T1000 (cell line): ENCODE measurements at regions not wholly inside any gene's neighbourhood (a gene's known extent, or its start where the extent isn't known, plus 50 kb on each side); places are given as distances from the start of the nearest gene placed in this dataset.

Experiments
- DNase-seq: peaks from one replicate; lab custom pipeline; 2025; ENCODE audit warnings: mixed read lengths; lab: John Stamatoyannopoulos, UW

DNA sequence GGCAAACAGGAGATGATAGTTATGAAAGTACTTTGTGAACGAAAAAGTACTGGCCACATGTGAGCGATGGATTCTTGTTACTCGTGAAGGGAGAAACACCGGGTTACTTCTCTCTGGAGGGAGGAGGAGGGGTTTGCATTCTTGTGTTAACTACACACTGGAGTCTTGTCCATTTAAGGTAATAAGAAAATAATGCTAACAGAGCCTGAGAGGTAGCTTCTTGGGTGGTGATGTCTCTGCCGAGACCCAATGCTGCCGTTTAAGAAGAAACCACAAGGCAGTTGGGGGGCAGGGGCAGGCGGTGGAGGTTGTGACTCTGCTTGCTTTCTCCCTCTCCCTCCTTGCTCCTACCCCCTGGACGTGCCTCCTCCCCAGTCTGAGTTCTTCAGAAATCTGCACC is 100.9 kb upstream of the ROPN1 start:
- no peak for DNase-seq

DNA sequence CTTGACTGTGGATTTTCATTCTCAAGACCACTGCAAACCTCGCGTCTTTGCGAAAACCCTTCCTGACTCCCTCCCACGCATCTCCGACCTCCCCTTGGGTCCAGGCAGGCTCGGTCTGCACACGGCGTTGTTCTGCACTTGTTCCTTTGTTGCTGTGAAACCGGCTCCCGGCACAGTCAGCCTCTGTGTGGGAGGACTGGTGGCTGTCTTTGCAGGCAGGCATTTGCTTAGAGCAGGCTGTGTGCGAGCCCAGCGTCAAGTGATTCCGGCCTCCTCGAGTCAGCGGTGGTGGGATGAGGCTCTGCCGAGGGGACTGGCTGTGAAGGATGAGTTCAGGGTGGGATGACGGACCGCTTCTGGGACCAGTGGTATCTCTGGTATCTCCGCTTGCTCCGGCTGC is 102.6 kb upstream of the ROPN1 start:
- no peak for DNase-seq

DNA sequence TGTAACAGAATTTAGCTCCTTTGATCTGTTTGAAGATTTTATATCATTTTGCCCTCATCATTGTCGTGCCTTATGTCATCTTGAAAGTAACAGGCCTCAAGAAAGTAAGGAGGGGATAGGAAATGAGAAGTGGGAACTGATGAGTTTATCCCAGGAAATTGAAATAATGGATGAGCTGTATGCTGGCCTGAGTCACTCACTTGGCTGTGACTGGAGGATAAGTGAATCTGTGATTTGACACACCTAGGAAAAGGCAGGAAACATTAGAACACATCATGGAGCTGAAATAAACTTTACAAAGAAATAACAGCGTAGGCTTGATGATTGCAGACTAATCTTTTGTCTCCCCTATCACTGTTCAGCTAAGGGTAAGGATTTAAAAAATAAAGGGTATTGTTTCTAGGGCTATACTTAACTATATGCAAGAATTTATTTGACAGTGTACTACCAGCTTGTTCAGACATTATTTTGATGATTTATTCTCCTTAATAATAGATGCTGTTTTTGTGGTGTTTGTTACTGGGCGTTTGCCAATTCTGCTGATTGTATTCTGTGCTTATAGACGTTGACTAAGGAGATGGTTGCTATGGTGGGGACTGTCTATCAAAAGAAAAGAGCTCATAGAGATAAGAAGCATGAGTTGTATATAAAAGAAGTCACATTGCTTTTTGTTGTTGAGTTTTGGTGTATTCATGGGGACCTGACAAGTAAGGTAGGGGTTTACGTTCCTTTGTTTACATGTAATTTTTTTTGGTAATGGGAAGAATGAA is 105.6 kb upstream of the ROPN1 start:
- no peak for DNase-seq

DNA sequence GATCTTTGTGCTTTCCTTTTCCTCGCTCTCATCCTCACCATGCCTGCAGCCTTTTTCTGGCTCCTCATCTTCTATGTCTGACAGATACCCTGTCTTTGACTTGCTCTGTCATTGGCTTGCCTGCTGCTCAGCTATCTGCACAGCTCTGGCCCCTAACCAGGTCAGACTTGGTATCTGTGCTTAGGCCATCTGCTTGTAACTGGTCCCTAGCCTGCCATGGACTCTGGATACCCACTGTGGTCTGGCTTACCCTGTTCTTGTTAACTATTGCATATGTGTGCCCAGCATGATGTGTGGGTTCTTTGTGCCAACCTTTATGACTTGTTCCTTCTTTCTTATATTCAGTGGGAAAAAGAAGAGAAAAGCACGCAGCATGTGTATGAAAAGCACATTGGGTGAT is 109.7 kb upstream of the ROPN1 start:
- DNase-seq = no peak

DNA sequence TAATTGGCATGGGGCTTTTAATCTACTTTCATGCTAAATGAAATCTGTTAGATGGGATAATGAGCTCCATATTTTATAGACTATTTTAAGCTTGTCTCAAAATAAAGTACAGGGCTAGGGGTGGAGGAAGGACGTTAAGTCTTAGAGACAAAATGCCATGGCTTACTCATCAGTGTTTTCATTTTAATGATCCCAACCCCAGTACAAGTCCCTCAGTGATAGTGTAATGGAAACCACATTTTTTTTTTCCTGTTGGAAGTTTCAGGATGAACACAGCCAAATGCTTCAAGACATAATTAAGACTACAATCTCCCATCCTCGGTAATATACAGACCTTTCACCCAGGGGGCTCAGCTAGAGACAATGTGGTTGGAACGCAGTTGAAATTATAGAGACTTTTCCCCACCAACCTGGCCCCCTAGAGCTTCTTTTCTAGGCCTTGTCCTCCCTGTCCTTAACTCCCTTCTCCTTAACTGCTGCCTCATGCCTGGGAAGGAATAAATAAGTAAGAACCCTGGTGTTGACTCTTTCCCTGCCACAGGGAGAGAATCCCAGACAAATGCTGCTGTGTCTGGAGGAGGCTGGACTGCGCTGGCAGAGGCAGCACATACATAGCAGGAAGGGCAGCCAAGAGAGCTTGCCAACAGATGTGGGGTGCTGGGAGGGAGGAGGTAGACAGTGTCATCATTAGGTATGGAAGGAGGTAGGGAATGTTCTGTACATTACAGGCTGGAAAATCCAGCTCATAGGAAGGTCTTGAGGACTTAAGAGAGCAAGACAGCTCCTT is 115.4 kb upstream of the ROPN1 start:
- no peak for DNase-seq

DNA sequence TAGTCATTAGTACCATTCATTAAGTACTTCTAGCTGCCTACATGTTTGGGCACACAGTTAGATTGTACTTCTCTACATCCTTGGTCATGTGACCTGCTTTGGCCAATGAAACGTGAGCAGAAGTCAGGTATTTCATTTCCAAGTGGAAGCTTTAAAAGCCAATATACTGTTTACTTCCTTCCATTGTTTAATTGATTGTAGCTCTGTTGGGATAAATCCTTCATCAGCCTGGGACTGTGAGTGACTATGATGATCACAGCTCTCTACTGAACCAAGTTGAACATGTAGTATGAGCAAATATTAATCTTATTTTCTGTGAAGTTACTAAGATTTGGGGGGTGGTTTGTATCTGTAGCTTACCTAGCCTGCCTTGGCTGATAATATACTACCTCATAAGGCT is 116.5 kb upstream of the ROPN1 start:
- DNase-seq = no peak

DNA sequence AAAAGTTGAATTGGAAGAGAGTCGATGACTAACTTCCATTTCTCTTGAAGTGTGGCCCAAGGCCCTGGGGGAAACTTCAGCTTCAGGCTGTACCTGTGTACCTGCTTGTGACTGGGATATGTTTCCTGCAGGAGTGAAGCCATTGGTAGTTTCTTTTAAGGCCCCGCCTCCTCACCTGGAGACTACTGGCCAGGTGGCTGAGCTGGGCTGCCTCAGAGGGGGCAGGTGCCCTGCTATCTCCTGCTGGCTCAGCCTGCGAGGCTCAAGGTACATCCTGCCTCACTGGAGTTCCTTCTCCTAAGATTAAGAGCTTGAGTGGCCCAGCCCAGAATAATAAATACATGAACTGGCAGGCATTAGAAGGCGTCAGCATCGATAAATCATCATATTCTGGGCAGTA is 121.6 kb upstream of the ROPN1 start:
- DNase-seq = no peak

DNA sequence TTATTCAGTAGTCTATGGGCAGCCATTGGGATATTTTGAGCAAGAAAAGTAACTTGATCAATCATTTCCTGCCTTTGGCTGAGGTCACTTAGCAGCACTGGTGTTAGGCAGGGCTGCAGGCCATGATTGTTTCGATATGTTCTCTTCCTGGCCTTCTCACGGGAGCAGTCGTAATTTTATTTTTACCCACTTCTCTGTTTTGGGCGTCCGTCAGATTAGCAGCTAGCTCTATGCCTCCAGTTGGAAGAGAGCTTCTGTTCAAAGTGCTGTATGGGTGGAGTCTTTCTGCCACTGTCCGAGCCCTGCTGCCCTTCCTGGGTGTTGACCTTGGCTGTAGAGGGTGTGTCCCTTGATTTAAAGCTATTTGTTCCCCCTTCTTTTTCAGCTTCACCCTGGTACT is 123.4 kb upstream of the ROPN1 start:
- DNase-seq = no peak

DNA sequence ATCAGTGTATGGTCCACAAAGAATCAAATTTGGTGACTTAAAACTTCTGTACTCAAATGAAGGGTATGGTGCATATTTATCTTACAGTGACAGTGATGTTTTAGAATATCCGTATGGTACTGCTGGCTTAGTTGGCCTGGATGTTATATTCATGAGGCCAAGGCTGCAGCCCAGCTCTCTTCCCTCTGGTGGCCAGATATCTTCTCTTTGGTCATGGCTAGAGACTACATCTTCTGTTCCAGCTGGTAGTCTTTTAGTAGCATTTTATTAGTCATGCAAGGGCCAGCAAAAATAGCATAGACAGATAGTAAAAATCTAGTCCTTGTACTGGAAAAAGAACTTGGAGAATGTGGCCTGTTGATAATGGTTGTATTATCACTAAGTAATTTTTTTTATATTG is 124.0 kb upstream of the ROPN1 start:
- no peak for DNase-seq

DNA sequence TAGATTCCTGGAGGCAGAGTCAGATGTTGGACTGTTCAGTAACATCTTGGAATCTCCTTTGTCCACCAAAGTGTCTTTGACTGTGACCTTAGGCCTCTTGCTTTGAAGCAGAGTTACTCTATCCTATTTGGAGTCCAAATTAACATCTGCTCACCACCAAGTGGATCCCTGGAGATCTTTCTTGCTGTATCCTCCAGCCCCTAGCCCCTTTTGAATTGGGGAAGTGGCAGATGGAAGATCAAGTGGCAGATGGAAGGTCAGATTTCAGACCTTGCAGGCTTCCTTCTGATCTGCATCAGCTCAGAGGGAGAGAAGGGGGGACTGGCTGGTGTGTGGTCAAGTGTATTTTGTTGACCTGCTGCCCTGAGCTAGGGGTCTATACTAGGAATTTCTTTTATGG is 125.0 kb upstream of the ROPN1 start:
- DNase-seq = no peak

DNA sequence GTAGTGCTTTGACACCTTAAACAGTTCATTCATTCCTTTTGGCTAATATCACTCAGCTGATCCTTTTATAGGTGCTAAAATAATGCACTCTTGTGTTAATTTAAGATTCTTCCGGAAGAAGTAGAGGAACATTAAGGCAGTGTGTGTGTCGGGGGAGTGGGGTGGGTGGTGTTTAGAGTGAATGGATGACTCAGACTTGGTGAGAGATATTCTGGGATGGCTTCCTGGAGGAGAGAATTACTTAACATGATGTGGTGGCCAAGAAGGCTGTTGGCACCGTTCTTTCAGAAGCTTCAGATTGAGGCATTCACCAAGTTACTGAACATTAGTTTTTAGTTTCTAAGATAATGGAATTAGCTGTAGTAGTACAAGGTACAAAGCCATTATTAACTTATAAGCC is 125.6 kb upstream of the ROPN1 start:
- DNase-seq = no peak

DNA sequence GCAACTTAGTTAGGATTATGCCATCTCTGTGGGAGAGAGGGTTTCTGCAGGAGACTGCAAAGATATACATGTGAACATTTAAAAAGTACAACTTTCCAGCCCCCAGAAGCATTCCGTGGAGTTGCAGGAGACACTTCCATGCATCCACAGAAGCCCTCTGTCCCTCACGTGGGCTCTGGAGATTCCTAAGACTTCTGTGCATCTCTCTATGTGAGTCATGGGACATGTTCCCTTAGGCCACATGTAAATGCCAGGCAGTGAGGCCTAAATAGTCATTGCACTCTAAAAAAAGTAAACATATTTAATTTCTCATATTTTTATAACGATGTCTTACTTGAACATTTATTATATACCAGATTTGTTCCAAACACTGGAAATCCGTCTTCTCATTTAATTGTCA is 126.5 kb upstream of the ROPN1 start:
- DNase-seq = no peak

DNA sequence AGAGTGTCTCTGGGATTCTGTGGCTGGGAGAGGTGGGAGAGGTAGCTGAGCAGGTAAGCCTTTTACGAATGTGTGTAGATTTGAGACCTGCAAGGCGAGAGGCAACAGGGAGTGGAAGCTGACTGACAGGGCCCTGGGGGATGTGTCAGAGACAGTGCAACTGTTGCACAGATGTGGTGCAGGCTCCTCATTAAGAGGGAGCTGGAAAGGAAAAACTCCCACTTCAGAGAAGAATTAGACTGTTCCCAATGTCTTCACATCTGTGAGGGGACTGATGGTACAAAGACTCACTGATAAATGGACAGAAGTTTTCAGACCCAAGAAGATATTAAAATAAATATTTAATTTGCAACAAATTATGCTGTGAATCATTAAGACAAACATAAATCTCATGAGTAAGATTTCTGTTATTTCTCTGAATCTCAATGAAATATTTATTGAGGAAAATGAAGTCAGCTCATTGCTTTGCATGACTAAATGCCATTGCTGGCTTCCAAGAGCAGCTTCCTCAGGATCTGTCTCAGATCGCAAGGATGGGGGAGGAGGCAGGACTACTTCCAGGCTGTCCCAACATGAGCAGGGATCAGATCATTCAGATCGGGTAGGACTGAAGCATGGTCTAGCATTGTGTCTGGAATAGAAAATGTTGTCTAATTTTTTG is 127.3 kb upstream of the ROPN1 start:
- peak; percentile 19 for DNase-seq

DNA sequence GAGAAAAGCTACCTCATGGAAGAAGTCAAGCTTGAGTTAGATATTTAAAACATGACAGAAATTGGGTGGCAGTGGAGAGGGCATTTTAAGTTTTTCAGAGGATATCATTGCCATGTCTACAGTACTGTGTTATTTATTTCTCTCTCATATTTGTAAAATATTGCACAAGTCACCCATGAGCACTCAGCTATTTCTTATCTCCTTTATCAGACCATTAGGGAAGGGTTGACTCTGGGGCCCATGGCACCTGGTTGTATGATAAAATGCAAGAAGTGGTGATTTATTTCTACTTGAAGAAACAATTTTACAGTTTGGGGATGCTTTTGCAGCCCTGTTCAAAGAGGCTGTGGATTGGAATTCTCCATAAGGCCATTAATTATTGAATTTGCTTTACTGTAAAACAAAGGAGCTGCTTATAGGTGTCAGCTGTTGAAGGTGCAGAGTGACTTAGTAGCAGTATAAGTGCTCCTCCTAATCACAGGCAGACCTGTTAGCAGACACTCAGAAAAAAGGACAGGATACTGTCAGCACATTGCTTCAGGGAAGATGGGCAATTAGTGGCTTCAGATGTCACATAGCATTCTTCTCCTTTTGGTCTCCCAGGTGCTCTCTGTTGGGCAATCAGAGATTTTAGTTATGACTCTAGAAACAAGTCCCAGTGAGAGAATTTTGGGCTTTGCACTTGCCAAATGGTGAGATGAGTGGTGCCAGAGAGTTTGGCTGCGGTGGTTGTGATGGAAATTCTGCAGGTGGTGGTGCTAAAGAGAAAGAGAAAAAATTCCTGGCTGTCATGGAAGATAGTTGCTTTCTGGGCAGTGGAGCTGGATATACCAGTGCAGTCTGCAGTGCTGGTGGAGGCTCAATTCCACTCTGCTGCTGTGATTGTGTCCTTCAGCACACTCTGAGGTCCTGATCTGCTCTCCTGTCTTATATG is 129.7 kb upstream of the ROPN1 start:
- no peak for DNase-seq

DNA sequence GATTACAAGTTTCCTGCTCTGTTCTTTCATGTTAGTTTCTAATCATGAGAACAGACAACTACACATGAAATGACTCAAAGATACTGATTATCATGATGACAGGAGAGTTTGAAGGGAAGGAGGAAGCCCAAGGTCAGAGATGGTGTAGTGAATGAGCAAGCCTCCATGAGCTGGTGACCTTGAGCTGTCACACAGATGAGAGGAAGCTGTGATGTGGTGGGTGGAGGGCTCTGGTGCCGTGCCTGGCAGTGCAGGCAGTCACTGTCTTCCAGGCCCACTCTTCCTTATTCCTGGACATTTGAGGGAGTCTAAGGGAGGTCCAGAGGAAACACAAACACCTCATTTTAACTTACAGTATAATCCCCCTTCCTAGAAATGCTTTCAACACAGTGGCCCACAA is 133.4 kb upstream of the ROPN1 start:
- no peak for DNase-seq

DNA sequence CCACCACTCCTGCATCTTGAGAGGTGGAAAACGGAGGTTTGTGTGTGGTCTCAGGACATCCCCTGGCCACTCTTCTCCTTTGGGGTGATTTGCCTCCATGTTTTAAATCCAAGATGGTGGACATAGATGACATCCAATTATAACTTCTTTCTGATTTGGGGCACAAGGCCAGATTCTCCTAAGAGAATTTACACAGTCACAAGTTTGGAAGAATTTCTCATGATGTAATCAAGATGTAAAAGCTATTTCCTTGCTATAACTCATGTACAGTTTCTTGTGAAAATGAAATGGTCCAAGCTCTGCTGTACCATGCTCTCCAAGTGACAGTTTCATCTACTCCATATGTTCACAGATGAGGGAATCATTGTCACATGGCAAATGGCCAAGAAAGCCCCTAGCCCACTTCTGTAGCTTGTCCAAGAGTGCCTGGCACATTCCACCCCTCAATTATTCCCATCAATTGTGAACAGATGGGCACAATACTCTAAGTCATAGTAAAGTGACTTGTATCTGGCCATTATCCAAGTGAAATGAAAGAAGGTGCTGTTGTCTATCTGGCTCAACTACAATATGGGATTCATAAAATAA is 134.6 kb upstream of the ROPN1 start:
- no peak for DNase-seq

DNA sequence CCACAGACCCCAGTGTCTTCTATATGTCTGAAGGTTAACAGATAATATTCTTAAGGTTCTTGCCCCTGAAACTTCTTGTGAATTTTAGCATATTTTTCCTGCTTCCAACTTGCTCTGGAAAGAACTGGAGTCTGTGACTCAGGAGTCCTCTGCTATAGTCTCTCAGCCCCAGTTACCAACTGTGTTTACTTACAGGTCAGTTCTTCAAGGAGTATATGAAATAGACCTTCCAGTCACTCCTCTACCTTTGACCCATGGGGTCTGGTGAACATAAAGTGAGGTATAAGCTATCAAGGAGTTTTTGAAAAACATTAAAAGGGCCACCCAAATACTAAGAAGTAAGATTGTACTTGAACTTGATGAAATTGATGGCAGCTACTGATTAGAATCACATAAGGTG is 139.2 kb upstream of the ROPN1 start:
- DNase-seq = no peak

DNA sequence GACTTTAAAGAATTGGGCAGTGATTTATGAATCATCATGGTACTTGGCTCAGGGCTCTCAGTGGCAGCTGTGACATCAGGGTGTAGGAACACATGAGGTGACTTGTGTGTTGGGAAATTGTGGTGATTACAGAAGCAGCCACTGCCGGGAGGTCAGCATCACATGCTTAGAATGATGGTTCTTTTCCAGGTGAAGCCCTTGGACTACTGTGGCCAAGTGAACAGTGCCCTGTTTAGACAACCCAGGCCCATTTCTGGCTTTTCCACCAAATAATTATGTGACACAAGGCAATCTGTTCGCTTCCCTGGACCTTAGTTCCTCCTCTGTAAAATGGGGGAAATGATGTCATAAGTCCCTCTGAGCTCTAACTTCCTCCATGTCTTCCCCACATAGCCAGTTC is 139.7 kb upstream of the ROPN1 start:
- DNase-seq = no peak

DNA sequence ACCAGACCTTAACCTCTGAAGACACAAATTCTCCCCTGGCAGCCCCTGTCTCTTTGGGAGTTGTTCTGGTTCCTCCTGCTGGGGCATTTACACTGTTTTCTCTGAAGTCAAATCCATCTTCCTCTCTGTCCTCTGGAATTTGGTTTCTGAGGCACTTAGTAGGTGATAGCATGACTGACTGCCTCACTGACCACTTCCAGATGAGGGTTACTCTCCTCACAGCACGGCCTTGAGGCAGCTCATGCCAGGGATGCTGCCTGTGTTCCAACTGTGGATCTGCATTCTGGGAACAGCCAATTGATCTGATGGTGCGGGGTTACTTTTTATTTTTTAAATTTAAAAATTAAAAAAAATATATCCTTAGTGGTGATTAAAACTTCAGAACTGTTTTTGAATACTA is 140.9 kb upstream of the ROPN1 start:
- DNase-seq = no peak

DNA sequence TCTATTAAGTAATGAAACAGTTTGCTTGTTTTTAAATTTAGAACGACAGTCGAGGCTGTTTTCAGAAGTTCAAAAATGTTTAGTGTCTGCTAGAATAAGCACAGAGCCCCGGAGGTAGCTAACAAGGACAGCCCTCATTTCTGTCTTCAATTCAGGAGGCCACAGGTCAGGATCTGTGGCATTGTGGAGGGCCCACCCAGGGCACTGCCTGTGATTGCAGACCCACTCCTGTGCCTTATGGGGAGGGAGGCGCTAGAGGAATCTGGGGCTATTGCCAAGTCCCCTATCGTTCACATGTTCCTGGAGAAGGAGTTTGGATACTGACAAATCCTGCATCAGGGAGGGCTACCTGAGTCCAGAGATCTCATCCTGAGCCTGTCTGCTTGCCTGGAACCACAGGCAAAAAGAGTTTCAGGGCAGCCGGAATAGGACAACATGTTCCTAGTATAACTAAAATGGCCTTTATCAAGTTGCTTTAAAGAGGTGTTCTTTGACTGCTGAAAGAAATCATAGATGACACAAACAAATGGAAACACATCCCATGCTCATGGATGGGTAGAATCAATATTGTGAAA is 141.5 kb upstream of the ROPN1 start:
- DNase-seq = no peak

DNA sequence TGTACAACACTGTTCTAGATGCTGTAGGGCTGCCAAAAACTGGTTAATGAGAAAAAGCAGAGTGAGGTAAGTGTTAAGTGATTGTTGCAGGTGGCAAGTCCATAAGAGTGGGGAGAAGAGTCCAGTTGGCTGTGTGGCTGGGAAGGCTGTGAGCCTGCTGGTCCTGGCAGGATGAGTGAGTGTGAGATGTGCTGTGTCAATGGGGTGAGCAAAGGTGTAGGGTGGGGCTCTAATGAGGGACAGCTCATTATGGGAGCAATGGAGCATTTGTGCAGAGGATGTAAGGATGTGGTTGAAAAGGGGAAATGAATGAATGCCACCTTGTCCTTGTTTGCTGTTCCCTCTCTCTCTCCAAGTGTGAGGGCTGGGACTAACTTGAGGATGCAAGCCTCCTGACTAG is 145.3 kb upstream of the ROPN1 start:
- no peak for DNase-seq
